ACC112 (cell line): ENCODE measurements at regions not wholly inside any gene's neighbourhood (a gene's known extent, or its start where the extent isn't known, plus 50 kb on each side); places are given as distances from the start of the nearest gene placed in this dataset.
"Not testable (repeated sequence)": the region's sequence is repeated elsewhere in the genome, so short reads cannot be mapped to it uniquely, and the experiment has no call there.

Source experiments
- H2AFZ ChIP-seq: fragments of 200-600 bp; sonication (generic); one replicate; pipeline ENCODE4 v1.6.0; 2017; ENCODE audit warnings: antibody characterized with exemption, low read length; ENCODE audit not compliant: unreplicated experiment
- H3K27ac ChIP-seq: fragments of 200-600 bp; sonication (generic); 2 replicates; pipeline ENCODE4 v1.5.1; 2014; ENCODE audit warnings: low read depth, mild to moderate bottlenecking, antibody characterized with exemption, low read length, moderate library complexity
- H3K27me3 ChIP-seq: fragments of 200-600 bp; sonication (generic); 2 replicates; pipeline ENCODE4 v1.6.1; 2014; ENCODE audit warnings: mild to moderate bottlenecking, antibody characterized with exemption, low read length, moderate library complexity, mixed read lengths; ENCODE audit not compliant: insufficient read depth
- H3K36me3 ChIP-seq: fragments of 200-600 bp; sonication (generic); 2 replicates; pipeline ENCODE4 v1.6.1; 2016; ENCODE audit warnings: mild to moderate bottlenecking, antibody characterized with exemption, low read length, moderate library complexity, mixed read lengths; ENCODE audit not compliant: insufficient read depth
- H3K4me1 ChIP-seq: fragments of 200-600 bp; sonication (generic); one replicate; pipeline ENCODE4 v1.6.1; 2016; ENCODE audit warnings: low read length, mixed read lengths; ENCODE audit not compliant: insufficient read depth, unreplicated experiment, control insufficient read depth
- H3K4me3 ChIP-seq: fragments of 200-600 bp; sonication (generic); 2 replicates; pipeline ENCODE4 v1.5.1; 2014; ENCODE audit warnings: mild to moderate bottlenecking, low read depth, low read length
- H3K79me2 ChIP-seq: fragments of 200-600 bp; sonication (generic); one replicate; pipeline ENCODE4 v1.6.0; 2016; ENCODE audit warnings: low read length; ENCODE audit not compliant: control insufficient read depth, unreplicated experiment, insufficient read depth

DNA sequence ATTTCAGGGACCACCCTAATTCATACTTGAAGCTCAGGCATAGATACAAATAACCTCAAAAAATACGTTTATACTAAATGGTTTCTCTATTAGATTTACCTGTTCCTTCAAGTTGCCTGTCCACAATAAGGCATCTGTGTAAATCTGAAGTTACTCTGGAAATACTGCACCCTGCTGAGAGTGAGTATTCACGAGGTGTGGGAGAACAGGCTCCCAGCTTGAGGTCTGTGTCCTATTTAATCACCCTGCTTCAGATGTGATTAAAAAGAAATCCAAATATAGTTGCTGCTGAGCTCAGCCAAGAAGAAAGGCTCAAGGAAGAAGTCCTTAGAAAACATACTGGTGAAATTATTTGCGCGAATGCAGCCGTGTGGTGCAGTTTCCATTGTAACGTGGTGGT, 136.8 kb downstream of the KLF6 start:
- no peaks in the 10 kb centered on the region for H3K36me3 ChIP-seq
- H3K27ac ChIP-seq, result no peak overlapping the region
- H3K79me2 ChIP-seq, result no peaks in the 10 kb centered on the region
- no peaks in the 10 kb centered on the region for H3K27me3 ChIP-seq
- H3K4me3 ChIP-seq, result no peak overlapping the region
- no peak overlapping the region for H2AFZ ChIP-seq
- no peaks in the 10 kb centered on the region for H3K4me1 ChIP-seq

GRCh38 chr10:3647074-3647473, 137.9 kb downstream of the KLF6 start:
- H3K27me3 ChIP-seq, result no peaks in the 10 kb centered on the region
- H3K27ac ChIP-seq, result no peak overlapping the region
- no peak overlapping the region for H2AFZ ChIP-seq
- no peaks in the 10 kb centered on the region for H3K79me2 ChIP-seq
- no peak overlapping the region for H3K4me3 ChIP-seq
- no peaks in the 10 kb centered on the region for H3K36me3 ChIP-seq
- H3K4me1 ChIP-seq, result no peaks in the 10 kb centered on the region

DNA sequence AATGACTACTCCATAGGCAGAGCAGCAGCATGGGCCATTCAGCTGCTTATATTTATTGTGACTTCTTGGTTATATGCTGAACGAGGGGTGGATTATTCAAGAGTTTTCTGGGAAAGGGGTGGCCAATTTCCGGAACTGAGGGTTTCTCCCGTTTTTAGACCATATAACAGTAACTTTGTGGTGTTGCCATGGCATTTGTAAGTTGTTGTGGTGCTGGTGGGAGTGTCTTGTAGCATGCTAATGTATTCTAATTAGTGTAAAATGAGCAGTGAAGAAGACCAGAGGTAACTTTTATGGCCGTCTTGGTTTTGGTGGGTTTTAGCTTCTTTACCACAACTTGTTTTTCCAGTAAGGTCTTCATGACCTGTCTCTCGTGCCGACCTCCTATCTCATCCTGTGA, 139.6 kb downstream of the KLF6 start:
- no peak overlapping the region for H2AFZ ChIP-seq
- no peaks in the 10 kb centered on the region for H3K27me3 ChIP-seq
- no peaks in the 10 kb centered on the region for H3K36me3 ChIP-seq
- no peak overlapping the region for H3K4me3 ChIP-seq
- no peaks in the 10 kb centered on the region for H3K79me2 ChIP-seq
- no peaks in the 10 kb centered on the region for H3K4me1 ChIP-seq
- H3K27ac ChIP-seq, result no peak overlapping the region

DNA sequence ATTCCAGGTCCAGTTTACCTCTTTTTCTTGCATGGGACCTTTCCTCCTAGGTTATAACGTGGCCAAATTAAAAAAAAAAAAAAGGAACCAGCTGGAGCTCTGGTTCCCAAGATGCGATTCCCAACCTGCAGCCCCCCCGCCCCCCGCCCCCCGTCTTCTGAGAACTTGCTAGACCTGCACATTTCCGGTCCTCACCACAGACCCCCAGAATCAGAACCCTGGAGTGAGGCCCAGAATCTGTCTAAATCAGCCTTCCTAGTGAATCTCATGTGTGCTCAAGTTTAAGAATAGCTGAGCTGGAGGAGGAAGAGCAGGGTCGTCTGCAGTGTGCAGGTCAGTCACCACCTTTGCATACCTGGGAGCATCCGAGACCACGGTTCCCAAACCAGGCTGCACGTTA, 144.2 kb downstream of the KLF6 start:
- H3K27ac ChIP-seq, result no peak overlapping the region
- H3K27me3 ChIP-seq, result no peaks in the 10 kb centered on the region
- H2AFZ ChIP-seq, result no peak overlapping the region
- no peaks in the 10 kb centered on the region for H3K36me3 ChIP-seq
- H3K4me1 ChIP-seq, result no peaks in the 10 kb centered on the region
- no peak overlapping the region for H3K4me3 ChIP-seq
- no peaks in the 10 kb centered on the region for H3K79me2 ChIP-seq

- H3K27ac ChIP-seq, result no peak overlapping the region
- H3K36me3 ChIP-seq, result no peaks in the 10 kb centered on the region
- H3K27me3 ChIP-seq, result no peaks in the 10 kb centered on the region
- no peaks in the 10 kb centered on the region for H3K79me2 ChIP-seq
- no peaks in the 10 kb centered on the region for H3K4me1 ChIP-seq
- no peak overlapping the region for H3K4me3 ChIP-seq
- no peak overlapping the region for H2AFZ ChIP-seq
Measured at GRCh38 chr10:3639546-3639945, 145.5 kb downstream of the KLF6 start.

DNA sequence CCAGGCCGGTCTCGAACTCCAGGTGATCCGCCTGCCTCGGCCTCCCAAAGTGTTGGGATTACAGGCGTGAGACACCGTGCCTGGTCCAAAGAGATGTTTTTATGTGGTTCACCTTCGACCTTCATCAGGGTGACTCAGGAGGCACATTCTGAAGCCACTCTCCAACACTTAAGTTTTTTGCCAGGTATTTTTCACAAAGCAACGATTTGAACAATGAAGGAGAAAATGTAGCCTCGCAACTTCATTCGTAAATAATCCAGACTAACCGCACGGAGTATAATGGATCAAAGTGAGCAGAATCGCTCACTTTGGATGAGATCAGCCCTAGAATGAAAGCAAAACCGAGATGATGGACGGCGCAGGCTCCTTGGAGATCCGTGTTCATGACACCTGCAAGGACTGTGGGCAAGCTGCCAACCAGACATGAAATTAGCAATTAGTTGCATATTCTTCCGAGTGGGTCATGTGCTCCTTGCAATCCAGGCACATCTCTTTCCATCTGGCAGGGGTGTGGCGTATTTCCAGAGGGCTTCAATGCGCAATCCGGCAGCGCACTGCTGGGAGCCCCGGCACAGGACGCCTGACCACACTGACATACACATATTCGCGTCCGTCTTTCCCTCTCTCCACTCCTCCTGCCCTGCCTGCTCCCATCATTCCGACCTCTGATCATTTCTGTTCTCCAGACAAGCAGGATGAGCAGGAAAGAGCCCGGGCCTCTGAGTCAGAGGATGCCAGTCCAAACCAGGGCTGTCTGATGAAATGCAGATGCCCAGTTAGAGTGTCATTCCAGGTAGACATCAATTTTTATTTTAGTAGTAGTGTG, 148.4 kb downstream of the KLF6 start:
- H3K27me3 ChIP-seq, result no peaks in the 10 kb centered on the region
- no peak overlapping the region for H2AFZ ChIP-seq
- H3K27ac ChIP-seq, result no peak overlapping the region

DNA sequence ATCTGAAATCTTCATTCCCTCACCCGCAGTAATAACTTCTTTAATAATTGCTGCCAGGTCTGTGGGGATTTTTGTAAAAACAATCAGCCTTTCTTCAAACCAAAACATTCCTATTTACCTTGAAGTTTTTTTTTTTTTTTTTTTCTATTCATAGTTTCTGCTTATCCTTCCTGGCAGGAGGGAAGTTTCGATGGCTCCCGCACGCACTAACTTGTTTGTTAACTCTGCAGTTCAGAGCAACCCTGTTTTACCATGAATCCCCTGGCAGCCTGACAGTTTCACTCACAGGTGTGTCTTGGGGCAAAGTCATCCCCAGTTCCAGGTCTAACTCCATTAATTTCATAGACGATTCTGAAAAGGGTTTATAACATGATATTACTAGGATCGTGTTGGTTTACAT, 149.3 kb downstream of the KLF6 start:
- H3K4me3 ChIP-seq, result no peak overlapping the region
- no peaks in the 10 kb centered on the region for H3K79me2 ChIP-seq
- no peak overlapping the region for H2AFZ ChIP-seq
- H3K27me3 ChIP-seq, result no peaks in the 10 kb centered on the region
- H3K27ac ChIP-seq, result no peak overlapping the region
- no peaks in the 10 kb centered on the region for H3K36me3 ChIP-seq
- H3K4me1 ChIP-seq, result no peaks in the 10 kb centered on the region

More for the DNA sequence above, 148.4 kb downstream of the KLF6 start:
- Histone ChIP-seq H3K4me3 (no peak overlapping the region), H3K36me3 (no peaks in the 10 kb centered on the region), H3K79me2 (no peaks in the 10 kb centered on the region), H3K4me1 (no peaks in the 10 kb centered on the region)

DNA sequence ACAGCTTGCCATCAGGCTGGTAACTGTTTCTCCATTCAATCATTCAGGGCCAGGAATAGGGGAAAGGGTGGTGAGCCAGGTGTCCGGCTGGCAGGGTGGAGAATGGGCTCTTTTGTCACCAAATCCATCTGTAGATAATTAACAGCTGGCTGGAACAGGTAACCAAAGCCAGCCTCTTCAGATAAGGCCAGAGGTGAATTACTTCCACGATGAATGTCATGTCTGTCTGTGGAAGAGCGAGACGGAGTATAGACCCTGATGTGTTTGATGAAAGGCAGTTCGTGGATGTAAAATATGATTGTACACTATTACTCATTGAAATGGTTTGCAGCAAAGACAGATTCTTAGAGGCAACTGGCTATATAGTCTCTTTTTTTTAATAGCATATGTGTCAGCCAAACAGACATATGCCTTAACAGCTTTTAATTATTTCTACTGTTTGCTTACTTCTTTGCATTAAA, 149.8 kb downstream of the KLF6 start:
- H3K27ac ChIP-seq, result no peak overlapping the region
- no peaks in the 10 kb centered on the region for H3K79me2 ChIP-seq
- no peak overlapping the region for H2AFZ ChIP-seq

GRCh38 chr10:3634646-3635045, 150.4 kb downstream of the KLF6 start:
- not testable (repeated sequence) for H3K27me3 ChIP-seq, H3K4me3 ChIP-seq, H3K36me3 ChIP-seq, H2AFZ ChIP-seq, H3K4me1 ChIP-seq, H3K79me2 ChIP-seq, H3K27ac ChIP-seq

More for the DNA sequence above, 149.8 kb downstream of the KLF6 start:
- no peak overlapping the region for H3K4me3 ChIP-seq
- H3K36me3 ChIP-seq, result no peaks in the 10 kb centered on the region
- H3K4me1 ChIP-seq, result no peaks in the 10 kb centered on the region
- H3K27me3 ChIP-seq, result no peaks in the 10 kb centered on the region

GRCh38 chr10:3631701-3632330, 153.2 kb downstream of the KLF6 start:
- no peak overlapping the region for H2AFZ ChIP-seq
- no peaks in the 10 kb centered on the region for H3K79me2 ChIP-seq
- no peaks in the 10 kb centered on the region for H3K27me3 ChIP-seq
- no peak overlapping the region for H3K4me3 ChIP-seq
- H3K4me1 ChIP-seq, result no peaks in the 10 kb centered on the region
- H3K36me3 ChIP-seq, result no peaks in the 10 kb centered on the region
- no peak overlapping the region for H3K27ac ChIP-seq

- Histone ChIP-seq H3K4me3 (no peak overlapping the region), H3K36me3 (no peaks in the 10 kb centered on the region), H3K4me1 (peaks cover 2% of the 10 kb centered on the region), H2AFZ (no peak overlapping the region), H3K27ac (no peak overlapping the region), H3K27me3 (no peaks in the 10 kb centered on the region), H3K79me2 (no peaks in the 10 kb centered on the region)
Measured at GRCh38 chr10:3631291-3631690, 153.7 kb downstream of the KLF6 start.
